GM19463 (cell line): ENCODE measurements at regions not wholly inside any gene's neighbourhood (a gene's known extent, or its start where the extent isn't known, plus 50 kb on each side); places are given as distances from the start of the nearest gene placed in this dataset.

Source experiments
- ATAC-seq: cut with Tn5 transposase; IDR thresholded peaks from one replicate; pipeline ENCODE4 v1.9.1; 2021; ENCODE audit warnings: mild to moderate bottlenecking, moderate library complexity; ENCODE audit not compliant: unreplicated experiment

GRCh38 chr2:145091967-145092366 lies 572.0 kb upstream of the ZEB2 start:
- ATAC-seq: no peak

GRCh38 chr2:145090841-145091761 lies 571.2 kb upstream of the ZEB2 start:
- ATAC-seq: no peak

- ATAC-seq: no peak
Observed at GRCh38 chr2:145088756-145089155, 568.8 kb upstream of the ZEB2 start.

DNA sequence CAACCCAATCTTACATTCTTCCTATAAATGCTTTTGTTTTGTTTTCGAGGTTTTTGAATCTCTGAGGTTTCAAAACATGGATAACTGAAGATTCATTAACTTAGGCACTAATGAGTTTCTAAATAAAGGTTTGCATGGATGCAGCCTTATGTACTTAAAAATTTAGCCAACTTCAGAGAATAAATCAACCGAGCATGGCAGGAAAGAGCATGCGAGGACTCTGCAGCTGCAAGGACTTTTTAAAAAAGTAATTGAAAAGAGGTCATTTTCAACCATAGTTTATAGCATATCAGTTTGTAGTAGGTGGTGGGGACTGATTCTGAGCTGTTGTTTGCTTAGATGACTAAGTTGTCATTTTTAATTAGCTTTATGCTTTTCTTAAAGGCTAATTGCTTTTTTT lies 567.0 kb upstream of the ZEB2 start:
- no peak for ATAC-seq

- ATAC-seq: no peak
Observed at GRCh38 chr2:145085612-145086011, 565.7 kb upstream of the ZEB2 start.

DNA sequence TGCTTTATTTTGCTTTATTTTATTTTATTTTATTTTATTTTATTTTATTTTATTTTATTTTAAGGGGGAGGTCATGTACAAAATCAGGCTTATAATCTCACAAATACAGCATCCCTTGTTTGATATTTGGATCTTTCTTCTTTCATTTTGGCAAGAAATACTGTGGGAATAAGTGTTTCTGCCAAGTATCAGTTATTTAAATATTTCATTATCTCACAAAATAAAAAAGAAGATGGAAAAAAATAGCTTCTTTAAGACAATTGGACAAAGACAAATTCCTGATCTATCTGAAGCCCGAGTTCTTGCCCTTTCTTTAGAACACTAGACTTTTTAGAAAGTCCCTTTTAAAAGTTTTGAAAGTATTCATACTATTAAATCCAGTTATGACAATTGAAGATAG lies 560.5 kb upstream of the ZEB2 start:
- no peak for ATAC-seq

GRCh38 chr2:145079641-145080040 lies 559.7 kb upstream of the ZEB2 start:
- no peak for ATAC-seq

DNA sequence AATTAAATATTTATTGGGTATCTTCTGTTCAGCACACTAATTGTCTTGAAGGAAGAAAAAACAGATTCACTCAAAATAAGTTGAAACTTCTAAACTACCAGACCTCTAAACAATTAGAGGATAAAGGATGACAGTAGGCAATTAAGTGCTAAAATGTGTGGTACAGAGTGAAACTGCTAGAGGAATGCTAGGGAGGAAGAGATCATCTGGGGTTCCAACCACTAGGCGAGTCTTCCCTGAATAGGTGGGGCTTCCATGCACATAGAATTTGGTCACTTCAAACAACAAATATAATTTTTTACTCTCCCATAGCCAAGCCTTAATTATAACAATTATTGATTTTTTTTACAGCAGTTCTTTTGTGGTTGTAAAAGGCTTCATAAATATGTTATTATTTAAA lies 559.0 kb upstream of the ZEB2 start:
- no peak for ATAC-seq

GRCh38 chr2:145076085-145076484 lies 556.2 kb upstream of the ZEB2 start:
- ATAC-seq: no peak

- no peak for ATAC-seq
Observed at GRCh38 chr2:145075454-145076062, 555.6 kb upstream of the ZEB2 start.

DNA sequence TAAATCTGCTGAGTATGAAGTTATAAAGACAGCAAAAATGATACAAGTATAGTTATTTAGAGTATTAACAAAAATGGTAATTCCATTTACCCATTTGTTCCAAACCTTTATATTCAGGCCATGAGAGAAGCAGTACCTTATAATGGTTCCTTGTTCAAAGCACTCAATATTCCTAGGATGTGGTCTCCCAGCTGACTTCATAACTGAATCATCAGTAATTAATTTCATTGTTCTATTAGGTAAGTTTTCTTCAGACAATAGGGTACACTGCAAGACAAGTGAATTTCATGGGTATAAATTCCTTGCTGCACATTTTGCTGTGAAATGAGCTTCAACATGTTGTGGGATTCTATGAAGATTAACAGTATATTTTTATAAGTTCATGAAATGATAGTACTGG lies 550.8 kb upstream of the ZEB2 start:
- ATAC-seq: no peak

DNA sequence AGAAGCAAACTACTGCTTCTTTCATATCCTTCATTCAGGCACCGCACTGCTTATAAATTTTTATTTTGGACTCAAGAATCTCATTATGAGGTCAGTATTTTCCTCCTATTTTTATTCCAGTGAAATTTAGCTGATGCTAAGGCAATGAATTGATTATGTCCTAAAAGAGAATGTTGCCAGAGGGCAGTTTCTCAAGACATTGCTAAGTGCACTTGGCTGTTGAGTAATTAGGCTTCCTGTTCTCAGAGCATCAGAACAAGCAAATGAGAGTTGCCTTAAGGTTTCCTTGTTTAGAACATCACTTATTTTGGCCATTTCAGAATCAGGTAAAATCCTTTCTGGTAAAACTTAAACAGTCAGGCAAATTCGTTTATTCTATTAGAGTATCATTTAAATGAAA lies 548.6 kb upstream of the ZEB2 start:
- ATAC-seq: no peak

- ATAC-seq: no peak
Observed at GRCh38 chr2:145067549-145068030, 547.7 kb upstream of the ZEB2 start.

DNA sequence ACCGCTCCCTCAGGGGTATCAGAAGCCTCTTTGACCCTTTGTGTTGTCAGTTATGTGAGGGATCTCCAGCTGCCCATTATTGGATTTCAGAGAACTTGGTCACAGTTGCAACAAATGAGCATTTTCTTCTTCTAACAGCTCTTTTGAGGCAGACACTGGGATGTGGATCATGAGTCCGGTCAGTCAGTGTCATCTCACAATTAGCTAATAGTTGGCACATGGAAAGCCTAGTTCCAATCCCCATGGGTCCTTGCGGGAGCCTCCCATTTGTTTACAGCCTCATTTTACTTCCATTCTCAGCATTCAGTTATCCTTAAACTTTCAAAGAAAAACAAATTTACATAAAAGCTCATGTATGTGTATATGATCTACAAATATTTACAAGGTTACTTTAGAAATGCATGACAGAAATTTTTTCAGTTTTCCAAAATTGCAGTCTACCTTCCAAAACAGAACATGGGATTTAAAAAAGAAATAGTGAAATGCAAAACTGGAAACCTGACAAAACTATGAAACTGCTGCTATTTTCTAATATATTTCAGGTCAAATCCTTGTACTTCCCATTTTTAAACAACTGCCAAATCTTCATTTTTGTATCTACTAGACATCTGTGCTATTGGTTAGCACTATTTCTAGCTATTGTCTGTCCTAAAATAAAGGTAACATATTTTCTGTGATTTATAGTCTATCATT lies 547.1 kb upstream of the ZEB2 start:
- no peak for ATAC-seq

- no peak for ATAC-seq
Observed at GRCh38 chr2:145066151-145066661, 546.3 kb upstream of the ZEB2 start.

- no peak for ATAC-seq
Observed at GRCh38 chr2:145065342-145065741, 545.4 kb upstream of the ZEB2 start.

DNA sequence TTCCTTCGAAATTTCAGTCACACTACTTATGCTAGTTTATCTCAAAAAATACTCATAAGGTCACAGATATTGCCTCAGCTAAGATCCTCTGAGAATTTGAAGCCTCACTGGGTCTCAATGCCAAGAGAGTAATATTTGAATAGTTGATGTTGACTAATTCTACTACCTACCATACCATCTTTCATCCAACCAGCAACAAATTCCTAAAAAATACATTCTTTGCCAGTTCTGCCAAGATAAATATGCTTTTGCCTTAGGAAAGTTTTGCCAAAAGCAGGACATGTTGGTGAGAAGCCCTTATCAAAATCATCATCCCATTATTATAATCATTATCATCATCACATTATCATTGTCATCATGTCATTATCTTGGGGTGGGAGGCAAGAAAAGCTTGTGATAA lies 544.6 kb upstream of the ZEB2 start:
- no peak for ATAC-seq

DNA sequence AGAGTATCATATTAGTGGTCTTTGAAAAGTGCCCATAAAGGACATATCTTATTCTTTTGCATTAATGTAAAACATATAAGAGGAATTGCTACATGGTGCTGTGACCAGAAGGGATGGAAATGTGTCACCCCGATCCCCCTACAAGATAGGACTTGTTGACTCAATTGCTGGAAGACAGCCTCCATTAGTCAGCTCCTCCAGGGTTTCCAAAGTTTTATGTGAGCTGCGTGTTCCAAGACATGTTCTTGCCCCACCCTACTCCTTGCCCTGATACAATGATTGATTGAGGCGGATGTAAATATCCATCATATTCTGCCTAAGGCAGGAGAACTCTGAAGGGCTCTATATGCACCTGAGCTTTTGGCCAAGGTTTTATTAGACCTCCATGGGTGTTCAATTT lies 541.0 kb upstream of the ZEB2 start:
- no peak for ATAC-seq

- no peak for ATAC-seq
Observed at GRCh38 chr2:145059914-145060313, 540.0 kb upstream of the ZEB2 start.

DNA sequence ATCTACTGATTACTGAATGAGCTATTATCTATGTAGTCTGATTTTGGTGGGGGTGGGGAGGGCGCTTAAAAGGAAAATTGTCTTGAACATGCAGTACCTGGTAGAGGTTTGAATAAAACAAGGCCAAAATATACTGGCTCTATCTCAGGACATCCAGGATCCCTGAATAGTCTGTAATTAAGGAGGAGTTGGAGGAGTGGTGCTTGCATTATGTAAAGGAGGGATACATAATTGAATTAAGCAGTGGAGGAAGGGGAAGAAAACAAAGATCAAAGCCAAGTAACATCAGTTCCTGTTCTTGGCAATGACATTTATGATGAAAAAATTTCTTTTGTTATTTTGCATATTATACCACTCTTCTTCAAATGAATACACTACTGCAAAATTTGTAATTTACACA lies 539.4 kb upstream of the ZEB2 start:
- no peak for ATAC-seq

GRCh38 chr2:145058457-145058856 lies 538.5 kb upstream of the ZEB2 start:
- no peak for ATAC-seq

DNA sequence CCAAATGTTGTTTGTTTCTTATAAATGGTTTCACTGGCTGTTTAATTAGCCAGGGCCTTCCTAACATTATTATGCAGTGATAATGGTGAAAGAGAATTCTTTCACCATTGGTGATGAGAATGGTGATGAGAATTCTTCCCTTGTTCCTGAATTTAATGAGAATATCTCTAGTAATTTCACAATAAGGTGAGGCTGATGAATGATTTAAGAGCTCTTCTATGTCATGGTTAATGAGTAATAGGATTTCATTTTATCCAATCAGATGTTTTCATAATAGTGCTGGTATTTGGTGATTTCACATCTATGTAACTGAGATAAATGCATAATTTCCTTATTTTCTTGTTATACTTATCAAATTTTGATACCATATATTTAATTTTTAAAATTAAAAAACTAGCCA lies 535.7 kb upstream of the ZEB2 start:
- no peak for ATAC-seq
